Fibroblast of pulmonary artery (primary cell): ENCODE measurements at regions not wholly inside any gene's neighbourhood (a gene's known extent, or its start where the extent isn't known, plus 50 kb on each side); places are given as distances from the start of the nearest gene placed in this dataset.
"Not testable (repeated sequence)": the region's sequence is repeated elsewhere in the genome, so short reads cannot be mapped to it uniquely, and the experiment has no call there.

Source experiments
- DNase-seq: peaks from one replicate; pipeline ENCODE4 v3.0.0-alpha.2; 2010; ENCODE audit warnings: low read depth
- H3K4me3 ChIP-seq: replicated peaks from 2 replicates; pipeline ENCODE4 v1.5.1; 2011; ENCODE audit warnings: low read depth, mild to moderate bottlenecking, control low read depth, low read length, moderate library complexity
- CTCF ChIP-seq: IDR thresholded peaks from 2 replicates; pipeline ENCODE4 v1.5.1; 2011; ENCODE audit warnings: mild to moderate bottlenecking, control low read depth, low read length, inconsistent platforms; ENCODE audit errors: missing control alignments

- TF ChIP-seq CTCF = no peak
- DNase-seq = no peak
- H3K4me3 ChIP-seq = no peak overlapping the region
These were observed 972.5 kb upstream of the CTNND2 start for GRCh38 chr5:12876541-12877298.

DNA sequence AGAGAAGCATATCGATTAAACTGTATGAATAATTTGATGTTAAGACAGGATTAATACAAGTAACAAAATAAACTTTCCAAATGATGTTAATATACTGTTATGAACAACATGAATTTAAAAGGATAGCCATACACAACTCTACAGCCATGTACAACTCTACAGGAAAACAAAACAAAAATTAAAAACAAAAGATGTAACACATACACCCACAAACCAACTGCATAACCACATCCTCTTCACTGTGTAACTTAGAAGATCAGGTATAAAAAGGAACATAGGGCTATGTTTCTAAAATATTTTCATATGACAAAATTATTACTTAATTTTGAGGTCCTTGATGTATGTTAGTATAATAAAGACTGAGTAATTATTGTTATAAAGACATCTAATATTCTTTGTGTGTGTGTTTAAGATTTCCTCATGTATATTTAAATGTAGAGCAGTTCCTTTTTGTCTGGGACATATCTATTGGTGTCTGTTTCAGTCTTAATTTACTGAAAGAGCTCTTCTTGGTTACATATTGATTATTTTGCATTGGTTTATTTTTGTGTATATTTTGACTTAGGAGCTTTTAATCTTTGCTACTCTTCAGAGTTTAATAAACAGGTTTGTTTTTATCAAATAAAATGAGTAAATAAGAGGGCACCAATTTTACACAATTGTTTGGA, 966.8 kb upstream of the CTNND2 start:
- no peak overlapping the region for H3K4me3 ChIP-seq
- no peak for TF ChIP-seq CTCF

DNA sequence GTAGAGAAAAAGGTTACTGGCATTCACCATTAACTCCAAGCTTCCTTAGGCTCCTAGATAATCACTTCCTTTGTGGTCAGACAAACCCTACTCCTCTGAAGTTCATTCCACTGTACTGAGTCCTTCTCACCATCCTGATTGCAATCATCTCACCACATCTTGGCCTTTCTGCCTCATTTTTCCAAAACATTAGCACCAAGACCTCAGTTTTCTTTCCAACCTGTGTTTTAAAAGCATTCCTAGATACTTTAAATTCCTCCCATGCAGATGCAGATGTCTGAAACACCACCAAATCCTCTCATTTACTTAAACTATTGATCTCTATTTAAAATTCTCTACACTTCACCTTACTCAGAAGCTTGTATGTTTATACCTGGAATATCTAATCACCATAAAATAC, 961.3 kb upstream of the CTNND2 start:
- DNase-seq = peak; percentile 6

More for the DNA sequence above, 966.8 kb upstream of the CTNND2 start:
- DNase-seq = no peak

GRCh38 chr5:12861886-12862654, 957.8 kb upstream of the CTNND2 start:
- no peak for TF ChIP-seq CTCF
- no peak for DNase-seq
- no peak overlapping the region for H3K4me3 ChIP-seq

More for the DNA sequence above, 961.3 kb upstream of the CTNND2 start:
- TF ChIP-seq CTCF = no peak
- H3K4me3 ChIP-seq = no peak overlapping the region

DNA sequence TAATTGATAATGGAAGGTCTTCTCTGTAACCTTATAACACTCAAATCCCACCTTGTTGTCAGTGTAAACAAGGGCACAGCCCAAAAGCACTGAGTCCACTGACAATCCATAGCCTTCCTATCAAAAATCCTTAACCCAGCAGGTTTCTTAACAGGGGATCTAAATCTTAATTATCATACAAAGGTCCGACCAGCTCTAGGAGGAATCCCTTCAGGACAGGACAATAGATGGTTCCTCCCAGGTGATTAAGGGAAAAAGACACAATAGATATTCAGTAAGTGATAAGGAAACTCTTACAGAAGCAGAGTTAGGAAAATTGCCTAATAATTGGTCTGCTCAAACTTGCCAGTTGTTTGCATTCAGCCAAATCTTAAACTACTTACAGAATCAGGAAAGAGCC, 951.9 kb upstream of the CTNND2 start:
- DNase-seq, H3K4me3 ChIP-seq: not testable (repeated sequence)

GRCh38 chr5:12854386-12854785, 950.1 kb upstream of the CTNND2 start:
- H3K4me3 ChIP-seq = no peak overlapping the region
- no peak for DNase-seq
- TF ChIP-seq CTCF = no peak

- no peak for TF ChIP-seq CTCF
- DNase-seq = no peak
- no peak overlapping the region for H3K4me3 ChIP-seq
These were observed 947.5 kb upstream of the CTNND2 start for GRCh38 chr5:12851761-12852160.
